NCI-H2227 (cell line): ENCODE measurements at regions not wholly inside any gene's neighbourhood (a gene's known extent, or its start where the extent isn't known, plus 50 kb on each side); places are given as distances from the start of the nearest gene placed in this dataset.
"Not testable (repeated sequence)": the region's sequence is repeated elsewhere in the genome, so short reads cannot be mapped to it uniquely, and the experiment has no call there.

Experiments used
- DNase-seq: peaks from one replicate; lab custom pipeline; 2025; ENCODE audit not compliant: unreplicated experiment; lab: John Stamatoyannopoulos, UW

- DNase-seq = no peak
Measured at GRCh38 chr1:228939001-228939691, 203.9 kb downstream of the RHOU start.

- no peak for DNase-seq
Measured at GRCh38 chr1:228939881-228940392, 204.7 kb downstream of the RHOU start.

- no peak for DNase-seq
Measured at GRCh38 chr1:228940526-228940925, 205.2 kb downstream of the RHOU start.

GRCh38 chr1:228940926-228941325 is 205.6 kb downstream of the RHOU start:
- DNase-seq = no peak

- DNase-seq = no peak
Measured at GRCh38 chr1:228941666-228942065, 206.4 kb downstream of the RHOU start.

GRCh38 chr1:228943436-228943835 is 208.2 kb downstream of the RHOU start:
- no peak for DNase-seq

- no peak for DNase-seq
Measured at GRCh38 chr1:228944296-228944695, 209.0 kb downstream of the RHOU start.

GRCh38 chr1:228944935-228945371 is 209.7 kb downstream of the RHOU start:
- DNase-seq = no peak

- no peak for DNase-seq
Measured at GRCh38 chr1:228945885-228946284, 210.6 kb downstream of the RHOU start.

GRCh38 chr1:228949617-228950016 is 214.3 kb downstream of the RHOU start:
- not testable (repeated sequence) for DNase-seq

GRCh38 chr1:228953207-228953606 is 217.9 kb downstream of the RHOU start:
- no peak for DNase-seq

- DNase-seq = not testable (repeated sequence)
Measured at GRCh38 chr1:228953808-228954207, 218.5 kb downstream of the RHOU start.

- no peak for DNase-seq
Measured at GRCh38 chr1:228955691-228956090, 220.4 kb downstream of the RHOU start.

GRCh38 chr1:228956864-228957263 is 221.6 kb downstream of the RHOU start:
- DNase-seq = no peak

GRCh38 chr1:228957535-228957934 is 222.3 kb downstream of the RHOU start:
- no peak for DNase-seq

- no peak for DNase-seq
Measured at GRCh38 chr1:228958121-228958520, 222.8 kb downstream of the RHOU start.

GRCh38 chr1:228958741-228959140 is 223.5 kb downstream of the RHOU start:
- no peak for DNase-seq

- DNase-seq = no peak
Measured at GRCh38 chr1:228960705-228961104, 225.4 kb downstream of the RHOU start.

- DNase-seq = no peak
Measured at GRCh38 chr1:228961511-228961910, 226.2 kb downstream of the RHOU start.

GRCh38 chr1:228963795-228964177 is 228.5 kb downstream of the RHOU start:
- DNase-seq = no peak

- no peak for DNase-seq
Measured at GRCh38 chr1:228964178-228965089, 229.2 kb downstream of the RHOU start.
